ENCODE measurements at regions not wholly inside any gene's neighbourhood (a gene's known extent, or its start where the extent isn't known, plus 50 kb on each side); places are given as distances from the start of the nearest gene placed in this dataset.

- no peak for TF ChIP-seq CTCF (optimal IDR thresholded peaks at IDR 0.05 in 1 of 3, IDR thresholded peaks at IDR 0.05 in 1 of 3, conservative IDR thresholded peaks at IDR 0.05 in 1 of 3; ENCODE audit: extremely low read depth in 1 of 3, insufficient read depth in 2 of 3, low read length in 3 of 3)
- TF ChIP-seq EZH2 (IDR thresholded peaks at IDR 0.05; ENCODE audit: low read length), result no peak
Measured at GRCh38 chr10:88076027-88076880, 212.8 kb downstream of the PTEN start.
